Activated CD4-positive, CD25-positive, alpha-beta regulatory T cell treated with anti-CD3 and anti-CD28 coated beads, Interleukin-2, amount 50 U/mL, for 72 hours (primary cell): ENCODE measurements at regions not wholly inside any gene's neighbourhood (a gene's known extent, or its start where the extent isn't known, plus 50 kb on each side); places are given as distances from the start of the nearest gene placed in this dataset.
"Not testable (repeated sequence)": the region's sequence is repeated elsewhere in the genome, so short reads cannot be mapped to it uniquely, and the experiment has no call there.

Source experiments
- DNase-seq: peaks from one replicate; pipeline ENCODE4 v3.0.0; 2021

DNA sequence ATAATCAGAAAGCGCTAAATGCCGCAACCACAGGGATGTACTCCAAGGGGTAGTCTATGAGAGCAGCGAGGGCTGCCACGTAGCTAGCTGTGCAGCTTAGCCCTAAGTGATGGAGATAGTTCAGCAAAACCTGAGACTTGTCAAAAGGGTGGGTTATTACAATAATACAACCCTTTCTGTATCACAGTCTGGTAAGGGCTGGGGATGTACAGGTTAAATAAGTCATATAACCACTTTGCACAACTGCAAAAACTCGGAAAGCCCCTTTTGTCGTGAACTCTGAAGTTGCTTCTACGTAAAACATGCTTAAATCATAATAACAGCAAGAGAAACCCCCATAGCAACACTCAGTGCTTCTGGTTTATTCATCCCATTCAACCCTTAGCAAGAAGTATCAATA lies 598.8 kb downstream of the SUCLG1 start:
- no peak for DNase-seq

DNA sequence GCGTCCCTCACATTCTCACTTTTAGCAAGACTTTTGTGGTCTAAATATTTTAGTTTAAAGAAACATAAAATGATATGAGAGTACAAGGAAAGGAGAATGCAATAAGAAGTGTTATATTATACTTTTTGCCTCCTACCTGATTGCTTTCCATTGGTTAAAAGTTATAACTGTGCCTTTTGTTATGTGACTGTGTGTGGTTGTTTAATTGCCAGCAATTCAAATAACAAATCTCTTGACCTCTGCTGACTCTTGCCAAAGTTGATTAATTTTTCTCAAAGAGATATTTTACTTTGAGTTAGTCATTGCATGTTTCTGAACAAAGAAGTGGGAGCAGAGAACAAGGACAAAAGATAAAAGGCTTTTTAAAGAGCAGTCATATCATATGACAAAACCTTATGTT lies 599.5 kb downstream of the SUCLG1 start:
- DNase-seq: no peak

DNA sequence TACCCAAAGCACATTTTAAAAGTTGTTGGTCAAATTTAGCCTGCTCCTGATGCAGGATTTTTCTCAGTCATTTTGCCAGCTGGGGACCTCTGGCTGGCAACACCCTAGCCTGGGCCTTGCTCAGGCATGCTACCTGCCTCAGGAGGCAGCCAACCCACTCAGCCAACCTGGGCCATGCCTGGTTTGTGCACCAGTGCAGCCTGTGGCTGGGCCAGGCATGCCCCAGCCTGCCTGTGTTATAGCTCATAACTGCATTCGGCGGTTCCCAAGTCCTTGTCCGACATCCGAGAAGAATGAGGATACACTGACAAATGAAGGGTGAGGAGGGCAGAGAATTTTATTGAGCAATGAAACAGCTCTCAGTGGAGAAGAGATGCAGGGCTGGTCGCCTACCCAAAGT lies 608.0 kb downstream of the SUCLG1 start:
- no peak for DNase-seq

GRCh38 chr2:83850071-83850725 lies 608.9 kb downstream of the SUCLG1 start:
- no peak for DNase-seq

GRCh38 chr2:83844490-83844889 lies 614.6 kb downstream of the SUCLG1 start:
- DNase-seq: no peak

DNA sequence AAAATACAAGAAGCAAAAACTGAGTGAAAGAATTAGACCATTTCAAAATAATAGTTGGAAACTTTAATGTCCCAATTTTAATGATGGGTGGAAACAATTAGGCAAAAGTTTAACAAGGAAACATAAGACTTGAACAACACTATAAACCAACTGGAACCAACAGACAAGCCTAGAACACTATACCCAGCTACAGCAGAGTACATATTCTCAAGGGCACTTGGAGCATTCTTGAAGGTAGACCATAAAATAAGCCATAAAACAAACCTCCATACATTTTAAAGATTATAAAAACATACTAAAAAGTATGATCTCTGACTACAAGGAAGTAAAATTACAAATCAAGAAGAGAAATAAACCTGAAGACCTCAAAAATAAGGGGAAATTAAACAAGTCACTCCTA lies 616.7 kb downstream of the SUCLG1 start:
- no peak for DNase-seq

GRCh38 chr2:83837823-83838222 lies 621.3 kb downstream of the SUCLG1 start:
- no peak for DNase-seq

- DNase-seq: no peak
Measured at GRCh38 chr2:83827618-83828017, 631.5 kb downstream of the SUCLG1 start.

DNA sequence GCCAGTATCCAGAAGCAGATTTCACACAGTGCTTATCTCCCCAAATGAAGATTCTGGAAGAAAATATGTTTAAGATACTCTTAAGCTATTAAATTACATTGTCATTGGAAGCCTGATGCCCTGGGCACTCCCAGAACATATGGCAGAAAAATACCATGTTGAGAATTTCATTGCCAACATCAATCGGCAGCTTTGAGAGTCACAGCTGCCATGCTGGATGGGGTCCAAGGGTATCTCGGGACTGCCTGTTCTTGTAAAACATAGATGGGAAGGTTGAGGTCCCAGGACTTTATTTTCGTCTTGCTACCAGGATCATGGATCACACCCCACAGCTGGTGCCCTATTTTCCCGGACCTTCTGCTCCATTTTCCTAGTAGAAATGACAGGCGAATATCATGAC lies 632.5 kb downstream of the SUCLG1 start:
- DNase-seq: no peak

GRCh38 chr2:83823229-83823628 lies 635.9 kb downstream of the SUCLG1 start:
- no peak for DNase-seq

- DNase-seq: no peak
Measured at GRCh38 chr2:83817511-83817910, 641.6 kb downstream of the SUCLG1 start.

GRCh38 chr2:83808878-83809277 lies 650.2 kb downstream of the SUCLG1 start:
- no peak for DNase-seq

DNA sequence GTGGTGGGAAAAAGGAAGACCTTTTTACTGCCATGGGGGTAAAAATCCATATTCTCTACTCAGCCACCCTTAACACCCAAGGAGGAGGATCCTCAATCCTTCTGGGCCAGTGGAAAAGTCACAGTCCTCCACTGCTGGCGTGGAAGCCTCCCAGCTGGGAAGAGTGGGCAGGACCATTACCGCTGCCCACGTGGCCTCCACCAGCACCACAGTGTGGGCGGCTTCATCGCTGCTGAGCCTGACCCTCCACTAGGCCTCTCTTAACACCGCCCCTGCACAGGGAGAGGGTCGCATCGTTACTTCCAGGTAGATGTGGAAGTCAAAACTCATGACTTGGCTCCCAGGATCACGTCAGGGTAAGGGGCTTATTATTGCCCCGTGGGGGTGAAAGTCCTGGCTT lies 656.5 kb downstream of the SUCLG1 start:
- no peak for DNase-seq

- no peak for DNase-seq
Measured at GRCh38 chr2:83795777-83796176, 663.3 kb downstream of the SUCLG1 start.

DNA sequence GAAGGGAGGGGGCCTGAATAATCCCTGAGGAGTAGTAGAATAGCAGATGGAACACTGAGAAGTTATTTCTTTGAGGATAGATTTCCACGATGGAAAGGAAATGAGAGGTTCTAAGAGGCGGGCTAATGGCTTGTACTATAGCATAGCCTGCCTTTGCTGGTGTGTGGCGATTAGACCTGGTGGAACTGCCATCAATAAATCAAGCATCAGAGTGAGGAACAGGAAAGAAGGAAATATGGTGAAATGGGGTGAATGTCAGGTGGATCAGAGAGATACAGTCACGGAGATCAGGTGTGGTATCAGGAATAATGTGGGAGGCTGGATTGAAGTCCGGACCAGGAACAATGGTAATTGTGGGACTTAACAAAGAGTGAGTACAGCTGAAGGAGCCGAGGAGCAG lies 668.6 kb downstream of the SUCLG1 start:
- not testable (repeated sequence) for DNase-seq

DNA sequence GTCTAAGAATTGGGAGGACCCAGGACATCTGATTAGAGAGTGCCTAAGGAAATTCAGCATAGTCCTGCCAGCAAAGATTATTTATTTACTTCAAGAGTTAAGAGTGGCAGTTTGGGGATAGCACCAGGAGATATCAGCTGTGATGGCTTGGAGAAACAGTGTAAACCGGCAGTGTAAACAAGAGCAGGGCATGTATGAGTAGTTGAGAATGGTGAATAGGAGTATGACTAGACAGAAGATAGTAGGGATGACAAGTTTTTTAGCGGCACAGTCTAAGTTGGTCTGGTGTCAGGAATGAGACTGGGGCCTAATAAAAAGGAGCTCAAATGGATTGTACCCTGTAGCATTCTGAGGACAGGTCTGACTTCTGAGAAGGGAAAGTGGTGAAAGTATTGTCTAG lies 669.4 kb downstream of the SUCLG1 start:
- not testable (repeated sequence) for DNase-seq

DNA sequence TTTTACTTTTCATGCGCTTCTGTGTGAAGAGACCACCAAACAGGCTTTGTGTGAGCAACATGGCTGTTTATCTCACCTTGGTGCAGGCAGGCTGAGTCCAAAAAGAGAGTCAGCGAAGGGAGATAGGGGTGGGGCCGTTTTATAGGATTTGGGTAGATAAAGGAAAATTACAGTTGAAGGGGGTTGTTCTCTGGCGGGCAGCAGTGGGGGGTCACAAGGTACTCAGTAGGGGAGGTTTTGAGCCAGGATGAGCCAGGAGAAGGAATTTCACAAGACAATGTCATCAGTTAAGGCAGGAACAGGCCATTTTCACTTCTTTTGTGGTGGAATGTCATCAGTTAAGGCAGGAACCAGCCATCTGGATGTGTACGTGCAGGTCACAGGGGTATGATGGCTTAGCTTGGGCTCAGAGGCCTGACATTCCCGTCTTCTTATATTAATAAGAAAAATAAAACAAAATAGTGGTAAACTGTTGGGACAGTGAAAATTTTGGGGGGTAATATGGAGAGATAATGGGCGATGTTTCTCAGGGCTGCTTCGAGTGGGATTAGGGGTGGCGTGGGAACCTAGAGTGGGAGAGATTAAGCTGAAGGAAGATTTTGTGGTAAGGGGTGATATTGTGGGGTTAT lies 670.0 kb downstream of the SUCLG1 start:
- DNase-seq: not testable (repeated sequence)

DNA sequence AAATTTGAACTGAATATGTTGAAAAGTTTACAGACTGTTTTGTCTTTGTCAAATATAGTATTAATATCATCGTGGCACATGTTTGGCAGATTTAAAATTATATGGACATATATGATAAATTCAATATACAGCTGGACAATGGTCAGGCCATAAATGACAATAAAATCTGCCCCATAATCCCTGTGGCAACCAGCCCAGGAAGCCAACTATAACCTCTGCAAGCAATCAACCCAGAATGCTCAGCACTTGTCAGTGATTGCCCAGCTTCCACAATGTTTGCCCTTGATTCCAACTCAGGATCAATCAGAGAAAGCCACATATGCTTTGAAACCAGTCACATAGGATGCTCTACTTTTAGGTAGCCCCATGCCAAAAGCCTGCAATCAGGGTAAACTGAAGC lies 671.9 kb downstream of the SUCLG1 start:
- no peak for DNase-seq

DNA sequence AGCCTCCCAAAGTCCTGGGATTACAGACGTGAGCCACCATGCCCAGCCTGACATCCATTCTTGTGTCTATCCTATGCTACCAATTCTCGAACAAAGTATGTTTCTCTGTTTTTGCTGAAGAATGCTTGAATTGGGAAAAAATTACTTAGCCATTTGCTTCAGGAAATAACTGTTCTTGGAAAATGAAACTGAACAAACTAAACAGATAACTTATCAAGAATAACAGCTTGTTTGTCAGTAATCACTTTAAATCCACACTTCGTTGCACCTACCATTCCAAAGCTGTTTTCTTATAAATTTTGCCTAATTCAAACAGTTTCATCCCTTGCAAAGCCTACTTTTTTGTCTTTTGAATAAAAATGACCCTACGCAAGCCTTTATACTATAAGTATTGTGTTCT lies 672.9 kb downstream of the SUCLG1 start:
- no peak for DNase-seq

DNA sequence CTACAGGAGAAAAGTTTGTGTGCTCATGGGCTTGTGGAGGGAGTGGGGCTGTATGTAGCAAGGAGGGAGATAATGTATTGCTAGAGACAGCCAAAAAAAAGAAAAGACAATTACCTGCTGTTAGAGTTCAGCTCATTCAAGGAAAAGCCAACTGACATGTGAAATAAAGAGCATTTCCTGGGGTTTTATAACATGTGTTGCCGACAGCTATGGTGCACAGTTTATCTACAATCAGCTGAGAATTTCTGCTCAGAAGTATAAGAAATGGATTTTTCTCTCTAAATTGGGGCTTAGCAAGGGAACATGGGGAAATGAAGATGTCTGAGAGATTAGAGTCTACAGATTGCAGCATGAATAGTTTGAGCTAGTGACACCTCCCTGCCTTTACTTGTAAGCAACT lies 674.1 kb downstream of the SUCLG1 start:
- DNase-seq: no peak

GRCh38 chr2:83784315-83784714 lies 674.8 kb downstream of the SUCLG1 start:
- no peak for DNase-seq

DNA sequence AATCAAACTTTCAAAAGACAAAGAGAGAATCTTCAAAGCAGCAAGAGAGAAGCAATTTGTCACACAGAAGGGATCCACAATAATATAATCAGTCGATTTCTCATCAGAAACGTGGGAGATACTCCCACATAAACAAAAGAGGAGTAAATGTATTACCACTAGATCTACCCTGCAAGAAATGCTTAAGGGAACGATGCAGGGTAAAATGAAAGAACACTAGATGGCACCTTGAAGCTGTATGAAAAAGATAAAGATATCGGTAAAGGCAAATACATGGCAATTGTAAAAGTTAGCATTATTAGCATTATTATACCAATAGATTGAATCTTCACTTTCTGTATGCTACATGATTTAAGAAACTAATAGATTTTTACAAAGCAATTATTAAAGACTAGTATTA lies 677.0 kb downstream of the SUCLG1 start:
- no peak for DNase-seq

- DNase-seq: no peak
Measured at GRCh38 chr2:83764447-83765005, 694.6 kb downstream of the SUCLG1 start.

DNA sequence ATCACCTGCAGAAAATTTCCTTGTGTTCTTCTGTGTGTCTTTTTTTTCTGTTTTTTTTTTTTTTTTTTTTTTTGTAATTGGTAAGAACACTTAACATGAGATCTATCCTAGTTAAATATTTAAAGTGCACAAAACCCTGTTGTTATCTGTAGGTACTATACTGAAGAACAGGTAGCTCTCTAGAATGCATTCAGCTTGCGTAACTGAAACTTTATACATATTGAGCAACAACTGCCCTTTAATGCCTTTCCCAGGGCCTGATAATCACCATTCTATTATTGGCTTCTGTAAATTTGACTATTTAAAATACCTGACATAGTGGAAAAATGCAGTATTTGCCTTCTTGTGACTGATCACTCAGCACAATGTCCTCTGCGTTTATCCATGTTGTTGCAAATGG lies 701.8 kb downstream of the SUCLG1 start:
- DNase-seq: no peak

DNA sequence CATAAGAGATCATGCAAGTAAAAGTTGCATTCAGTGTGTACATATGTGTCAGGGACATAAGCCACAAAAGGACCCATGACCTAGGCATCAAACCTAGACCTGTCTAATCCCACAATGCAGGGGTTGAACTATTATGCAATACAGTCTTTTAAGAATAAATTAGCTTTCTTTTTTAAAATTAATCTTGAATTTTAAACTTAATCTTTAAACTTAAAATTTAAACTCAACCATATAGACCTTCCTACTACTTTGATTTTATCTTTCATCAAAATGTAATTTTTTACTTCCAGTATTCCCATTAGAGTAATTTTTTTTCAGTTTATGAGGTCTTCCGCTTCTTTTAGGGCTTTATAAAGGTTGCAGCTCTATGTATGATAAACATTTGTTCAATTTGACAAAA lies 702.9 kb downstream of the SUCLG1 start:
- no peak for DNase-seq
